Smooth muscle cell (in vitro differentiated cells): ENCODE measurements at regions not wholly inside any gene's neighbourhood (a gene's known extent, or its start where the extent isn't known, plus 50 kb on each side); places are given as distances from the start of the nearest gene placed in this dataset.

Source experiments
- DNase-seq: peaks from one replicate; lab custom pipeline; 2025; ENCODE audit not compliant: unreplicated experiment; lab: John Stamatoyannopoulos, UW
- H2AFZ ChIP-seq: fragments of 200-600 bp; sonication (generic); 2 replicates; pipeline ENCODE4 v1.6.0; 2016; ENCODE audit warnings: antibody characterized with exemption, low read depth, mild to moderate bottlenecking
- H3F3A ChIP-seq: fragments of 200-600 bp; sonication (generic); 2 replicates; pipeline ENCODE4 v1.6.0; 2017; ENCODE audit warnings: antibody characterized with exemption, low read depth
- H3K27ac ChIP-seq: fragments of 200-600 bp; sonication (generic); 2 replicates; pipeline ENCODE4 v1.5.1; 2016; ENCODE audit warnings: low read depth, mild to moderate bottlenecking
- H3K27me3 ChIP-seq: fragments of 200-600 bp; sonication (generic); 2 replicates; pipeline ENCODE4 v1.6.1; 2016; ENCODE audit warnings: low read depth, mild to moderate bottlenecking
- H3K36me3 ChIP-seq: fragments of 200-600 bp; sonication (generic); 2 replicates; pipeline ENCODE4 v1.5.1; 2016; ENCODE audit warnings: low read depth
- H3K4me1 ChIP-seq: fragments of 200-600 bp; sonication (generic); 2 replicates; pipeline ENCODE4 v1.5.1; 2016; ENCODE audit warnings: low read depth
- H3K4me2 ChIP-seq: fragments of 200-600 bp; sonication (generic); 2 replicates; pipeline ENCODE4 v1.6.0; 2016; ENCODE audit warnings: mild to moderate bottlenecking
- H3K4me3 ChIP-seq: fragments of 200-600 bp; sonication (generic); 2 replicates; pipeline ENCODE4 v1.5.1; 2016; ENCODE audit warnings: mild to moderate bottlenecking
- H3K79me2 ChIP-seq: fragments of 200-600 bp; sonication (generic); 2 replicates; pipeline ENCODE4 v1.6.0; 2016; ENCODE audit warnings: low read depth, mild to moderate bottlenecking
- H3K9ac ChIP-seq: fragments of 200-600 bp; sonication (generic); 2 replicates; pipeline ENCODE4 v1.6.0; 2016; ENCODE audit warnings: low read depth
- H3K9me3 ChIP-seq: fragments of 200-600 bp; sonication (generic); replicated peaks from 2 replicates; pipeline ENCODE4 v1.5.1; 2016; ENCODE audit warnings: low read depth
- H4K20me1 ChIP-seq: fragments of 200-600 bp; sonication (generic); 2 replicates; pipeline ENCODE4 v1.6.0; 2016; ENCODE audit warnings: low read depth
- WGBS: methylation state at CpG from one replicate; pipeline ENCODE4 v1.1.7; 2016; ENCODE audit warnings: low lambda C conversion rate; 5-methylcytosine and 5-hydroxymethylcytosine counted together
- TF ChIP-seq, protein P1 (sequence below): fragments of 200-600 bp; sonication (generic); IDR thresholded peaks from 2 replicates; pipeline ENCODE4 v1.5.1; 2017; ENCODE audit warnings: borderline replicate concordance, mild to moderate bottlenecking, antibody characterized with exemption; ENCODE audit not compliant: insufficient read depth, poor library complexity, severe bottlenecking

DNA sequence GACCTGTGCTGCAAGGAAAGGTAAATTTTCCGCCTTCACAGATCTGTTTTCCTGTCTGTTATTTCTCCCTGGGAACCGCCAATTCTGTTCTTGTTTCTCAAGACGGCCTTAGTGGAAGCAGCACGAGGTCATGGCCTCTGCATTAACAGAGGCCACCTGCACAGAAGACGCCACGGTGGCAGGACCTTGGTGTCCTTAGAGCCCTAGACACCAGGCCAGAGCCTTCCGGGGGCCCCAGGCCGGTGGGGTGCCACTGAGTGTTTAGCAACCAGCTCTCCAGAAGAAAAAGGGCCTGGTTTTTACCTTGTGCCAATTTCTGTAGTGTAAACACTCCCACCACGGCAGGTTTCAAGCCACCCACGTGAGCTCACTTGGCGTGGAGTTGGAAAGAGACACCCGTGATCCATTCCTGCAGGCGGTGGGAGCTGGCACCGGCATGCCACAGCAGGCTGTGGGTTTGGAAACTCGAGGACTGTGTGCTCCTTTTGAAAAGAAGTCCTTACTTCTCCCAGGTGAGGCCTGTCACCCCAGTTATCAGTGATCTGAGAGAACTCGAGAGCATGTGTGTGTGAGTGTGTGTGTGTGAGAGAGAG is 103.9 kb upstream of the HDAC4 start:
- no peak for DNase-seq
- Histone ChIP-seq H3K36me3 (no peaks in the 10 kb centered on the region), H4K20me1 (no peaks in the 10 kb centered on the region), H3K9me3 (no peaks in the 10 kb centered on the region), H3K27me3 (no peaks in the 10 kb centered on the region), H3K4me3 (no peak overlapping the region), H3K9ac (no peak overlapping the region), H3F3A (no peaks in the 10 kb centered on the region), H2AFZ (no peak overlapping the region), H3K4me1 (no peaks in the 10 kb centered on the region), H3K4me2 (no peak overlapping the region), H3K79me2 (no peaks in the 10 kb centered on the region), H3K27ac (no peak overlapping the region)
- TF ChIP-seq, protein P1, sequence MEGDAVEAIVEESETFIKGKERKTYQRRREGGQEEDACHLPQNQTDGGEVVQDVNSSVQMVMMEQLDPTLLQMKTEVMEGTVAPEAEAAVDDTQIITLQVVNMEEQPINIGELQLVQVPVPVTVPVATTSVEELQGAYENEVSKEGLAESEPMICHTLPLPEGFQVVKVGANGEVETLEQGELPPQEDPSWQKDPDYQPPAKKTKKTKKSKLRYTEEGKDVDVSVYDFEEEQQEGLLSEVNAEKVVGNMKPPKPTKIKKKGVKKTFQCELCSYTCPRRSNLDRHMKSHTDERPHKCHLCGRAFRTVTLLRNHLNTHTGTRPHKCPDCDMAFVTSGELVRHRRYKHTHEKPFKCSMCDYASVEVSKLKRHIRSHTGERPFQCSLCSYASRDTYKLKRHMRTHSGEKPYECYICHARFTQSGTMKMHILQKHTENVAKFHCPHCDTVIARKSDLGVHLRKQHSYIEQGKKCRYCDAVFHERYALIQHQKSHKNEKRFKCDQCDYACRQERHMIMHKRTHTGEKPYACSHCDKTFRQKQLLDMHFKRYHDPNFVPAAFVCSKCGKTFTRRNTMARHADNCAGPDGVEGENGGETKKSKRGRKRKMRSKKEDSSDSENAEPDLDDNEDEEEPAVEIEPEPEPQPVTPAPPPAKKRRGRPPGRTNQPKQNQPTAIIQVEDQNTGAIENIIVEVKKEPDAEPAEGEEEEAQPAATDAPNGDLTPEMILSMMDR: no peak
- WGBS: 92% methylated on average over 16 of the region's 16 CpGs

DNA sequence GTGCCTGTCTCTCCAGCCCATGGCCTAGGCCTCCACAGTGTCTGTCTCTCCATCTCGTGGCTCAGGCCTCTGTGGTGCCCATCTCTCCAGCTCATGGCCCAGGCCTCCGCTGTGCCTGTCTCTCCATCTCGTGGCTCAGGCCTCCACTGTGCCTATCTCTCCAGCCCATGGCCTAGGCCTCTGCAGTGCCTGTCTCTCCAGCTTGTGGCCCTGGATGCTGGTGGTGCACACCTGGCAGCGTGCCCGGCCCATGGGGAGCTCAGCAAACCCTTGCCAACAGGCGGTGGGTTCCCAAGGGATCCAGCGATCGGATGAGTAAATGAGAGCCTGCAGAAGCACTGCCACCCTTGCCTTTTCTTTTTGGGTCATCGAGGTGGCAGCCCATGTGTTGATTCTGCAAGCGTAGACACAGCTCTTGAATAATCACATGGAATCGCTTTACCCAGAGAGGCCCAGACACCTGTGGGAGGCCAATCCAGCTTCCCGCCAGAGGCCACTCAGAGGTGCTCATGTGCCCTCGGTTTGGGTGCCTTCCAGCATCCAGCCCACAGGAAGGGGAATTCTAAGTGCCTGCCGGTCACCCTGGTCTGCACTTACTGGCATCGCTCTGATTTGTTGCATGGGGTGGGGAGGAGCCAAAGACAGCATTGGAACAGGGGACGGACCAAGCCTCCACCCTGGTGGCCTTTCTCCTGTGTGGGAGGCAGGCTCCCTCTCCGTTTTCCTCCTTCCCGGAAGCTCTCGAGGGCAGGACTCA is 101.8 kb upstream of the HDAC4 start:
- TF ChIP-seq, protein P1: no peak
- no peak for DNase-seq
- 95% methylated on average over 18 of the region's 19 CpGs for WGBS
- Histone ChIP-seq H3K36me3 (no peaks in the 10 kb centered on the region), H3K27me3 (no peaks in the 10 kb centered on the region), H3F3A (no peaks in the 10 kb centered on the region), H3K9ac (no peak overlapping the region), H3K4me3 (no peak overlapping the region), H3K4me1 (no peaks in the 10 kb centered on the region), H3K4me2 (no peak overlapping the region), H2AFZ (no peak overlapping the region), H3K27ac (no peak overlapping the region), H3K9me3 (no peaks in the 10 kb centered on the region), H4K20me1 (no peaks in the 10 kb centered on the region), H3K79me2 (no peaks in the 10 kb centered on the region)

DNA sequence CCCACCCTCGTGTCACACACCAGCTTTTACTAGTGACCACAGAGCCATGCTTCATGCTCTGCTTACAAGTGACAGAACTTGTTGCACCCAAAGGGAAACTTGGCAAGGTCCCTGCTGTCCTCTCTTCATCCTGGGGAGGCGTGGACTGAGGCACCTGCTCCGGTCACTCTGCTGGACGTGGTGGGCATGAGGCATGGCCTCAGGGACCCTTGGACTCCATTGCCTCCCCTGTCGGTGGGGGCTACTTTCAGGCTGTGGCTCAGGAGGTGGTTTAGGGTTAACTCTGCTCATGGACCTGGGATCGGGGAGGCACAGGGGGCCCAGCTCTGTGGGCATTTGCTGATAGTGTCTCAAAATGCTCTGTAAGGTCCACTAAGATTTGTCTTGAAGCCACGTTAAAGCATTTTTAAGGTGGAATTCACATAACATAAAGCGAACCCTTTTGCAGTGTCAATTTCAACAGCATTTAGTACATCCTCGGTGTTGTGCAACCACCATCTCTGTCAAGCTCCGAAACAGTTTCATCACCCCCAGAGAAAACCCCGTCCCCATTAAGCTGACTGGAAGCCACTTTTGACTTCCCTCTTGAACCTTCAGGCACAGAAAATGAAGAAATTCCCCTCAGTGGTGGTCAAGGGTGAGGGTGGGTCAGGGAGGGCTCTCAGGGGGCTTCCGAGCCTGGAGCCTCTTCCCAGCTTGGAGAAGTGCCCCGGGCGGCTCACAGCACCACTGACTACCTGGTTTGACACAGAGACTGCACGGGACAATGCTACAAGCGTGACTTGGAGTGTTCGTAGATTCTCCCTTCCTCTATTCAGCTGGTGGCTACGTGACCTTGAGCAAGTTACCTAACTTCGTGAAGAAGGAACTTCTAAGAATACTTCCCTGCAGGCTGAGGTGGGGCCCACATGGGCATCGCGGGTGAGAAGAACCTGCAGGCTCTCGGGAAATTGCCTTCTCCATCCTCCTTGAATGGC is 100.0 kb upstream of the HDAC4 start:
- H4K20me1 ChIP-seq: no peaks in the 10 kb centered on the region
- 83% methylated on average over 22 of the region's 22 CpGs for WGBS

More for the DNA sequence above, 100.0 kb upstream of the HDAC4 start:
- no peaks in the 10 kb centered on the region for H3K4me1 ChIP-seq
- H3K27me3 ChIP-seq: no peaks in the 10 kb centered on the region
- no peak overlapping the region for H3K9ac ChIP-seq
- TF ChIP-seq, protein P1: no peak
- no peaks in the 10 kb centered on the region for H3K9me3 ChIP-seq
- H3K27ac ChIP-seq: no peak overlapping the region
- H3K79me2 ChIP-seq: no peaks in the 10 kb centered on the region
- no peak for DNase-seq
- no peak overlapping the region for H3K4me2 ChIP-seq
- no peak overlapping the region for H2AFZ ChIP-seq
- H3K36me3 ChIP-seq: no peaks in the 10 kb centered on the region
- H3F3A ChIP-seq: no peaks in the 10 kb centered on the region
- no peak overlapping the region for H3K4me3 ChIP-seq
